IMR-90 (cell line): ENCODE measurements at regions not wholly inside any gene's neighbourhood (a gene's known extent, or its start where the extent isn't known, plus 50 kb on each side); places are given as distances from the start of the nearest gene placed in this dataset.

Experiments
- ATAC-seq: fragments of 200-7000 bp; cut with Tn5 transposase; 2 replicates; pipeline ENCODE4 v1.9.1; 2020; ENCODE audit warnings: low read depth, mild to moderate bottlenecking, moderate library complexity
- BruUV-seq: library from RNA; stranded (reverse); fragments of 400-500 nt; replicated peaks from 2 replicates; lab custom pipeline; 2021; lab: Mats Ljungman, UMichigan
- CTCF ChIA-PET: fragments of 300-600 bp; formaldehyde crosslinking; extraction: SDS; loops from one replicate; lab custom pipeline; 2021; ENCODE audit warnings: antibody characterized with exemption; lab: Yijun Ruan, JAX
- POLR2A ChIA-PET: fragments of 300-600 bp; sonication (Branson Sonifier 250); formaldehyde crosslinking; loops from one replicate; lab custom pipeline; 2022; ENCODE audit warnings: antibody characterized with exemption; ENCODE audit not compliant: unreplicated experiment; lab: Charles Lee
- DNase-seq: peaks from one replicate; pipeline ENCODE4 v3.0.0; 2013
- H2AFZ ChIP-seq: replicated peaks from 2 replicates; pipeline ENCODE3; 2013; ENCODE audit warnings: low read length, mild to moderate bottlenecking; ENCODE audit not compliant: poor library complexity
- H2AK5ac ChIP-seq: 2 replicates; pipeline ENCODE4 v1.6.1; 2013; ENCODE audit warnings: low read depth, low read length, inconsistent platforms
- H2AK9ac ChIP-seq: replicated peaks from 2 replicates; pipeline ENCODE3; 2013; ENCODE audit warnings: mild to moderate bottlenecking, low read depth, low read length, moderate library complexity; ENCODE audit not compliant: poor library complexity
- H2BK120ac ChIP-seq: 2 replicates; pipeline ENCODE4 v1.6.1; 2013; ENCODE audit warnings: low read depth, low read length, inconsistent platforms
- H2BK15ac ChIP-seq: 3 replicates; pipeline ENCODE4 v1.6.1; 2013; ENCODE audit warnings: low read depth, low read length, inconsistent platforms
- H2BK20ac ChIP-seq: 2 replicates; pipeline ENCODE4 v1.6.1; 2013; ENCODE audit warnings: low read depth, mild to moderate bottlenecking, inconsistent platforms, low read length, moderate library complexity
- H2BK5ac ChIP-seq: 2 replicates; pipeline ENCODE4 v1.6.1; 2013; ENCODE audit warnings: mild to moderate bottlenecking, low read depth, low read length, inconsistent platforms; ENCODE audit not compliant: poor library complexity, severe bottlenecking
- H3K14ac ChIP-seq: replicated peaks from 2 replicates; pipeline ENCODE4 v1.6.1; 2013; ENCODE audit warnings: low read depth, low read length, inconsistent platforms
- H3K18ac ChIP-seq: 2 replicates; pipeline ENCODE4 v1.6.1; 2013; ENCODE audit warnings: low read depth, low read length, control low read depth
- H3K23ac ChIP-seq: 2 replicates; pipeline ENCODE4 v1.6.1; 2013; ENCODE audit warnings: low read depth, low read length, inconsistent platforms
- H3K27ac ChIP-seq: 2 replicates; pipeline ENCODE4 v1.5.1; 2013; ENCODE audit warnings: mild to moderate bottlenecking, control low read depth, low read length; ENCODE audit not compliant: insufficient read depth
- H3K27me3 ChIP-seq: 2 replicates; pipeline ENCODE4 v1.6.1; 2013; ENCODE audit warnings: low read length; ENCODE audit not compliant: control insufficient read depth, insufficient read depth
- H3K36me3 ChIP-seq: 2 replicates; pipeline ENCODE4 v1.6.1; 2013; ENCODE audit warnings: low read length, mixed read lengths; ENCODE audit not compliant: control insufficient read depth, insufficient read depth
- H3K4ac ChIP-seq: 2 replicates; pipeline ENCODE4 v1.6.1; 2013; ENCODE audit warnings: low read depth, low read length, inconsistent platforms
- H3K4me1 ChIP-seq: 2 replicates; pipeline ENCODE4 v1.6.1; 2013; ENCODE audit warnings: low read length, mixed read lengths; ENCODE audit not compliant: control insufficient read depth, insufficient read depth
- H3K4me2 ChIP-seq: 2 replicates; pipeline ENCODE4 v1.6.1; 2013; ENCODE audit warnings: low read depth, mild to moderate bottlenecking, control low read depth, low read length, moderate library complexity
- H3K4me3 ChIP-seq: 2 replicates; pipeline ENCODE4 v1.5.1; 2013; ENCODE audit warnings: low read depth, mild to moderate bottlenecking, control low read depth, low read length, moderate library complexity; ENCODE audit not compliant: insufficient read depth
- H3K56ac ChIP-seq: 2 replicates; pipeline ENCODE4 v1.6.1; 2013; ENCODE audit warnings: low read length, inconsistent platforms; ENCODE audit not compliant: insufficient read depth; ENCODE audit errors: extremely low read depth
- H3K79me1 ChIP-seq, 2 experiments: 2 replicates each; pipeline ENCODE4 v1.6.1; 2013; ENCODE audit warnings: low read length in 2 of 2, inconsistent platforms in 1 of 2, low read depth in 1 of 2
- H3K9ac ChIP-seq: 2 replicates; pipeline ENCODE4 v1.6.1; 2013; ENCODE audit warnings: low read depth, low read length, control low read depth
- H3K9me1 ChIP-seq: 2 replicates; pipeline ENCODE4 v1.6.1; 2013; ENCODE audit warnings: low read length, inconsistent platforms; ENCODE audit not compliant: insufficient read depth
- H3K9me3 ChIP-seq: 2 replicates; pipeline ENCODE4 v1.6.1; 2013; ENCODE audit warnings: low read length; ENCODE audit not compliant: control insufficient read depth, insufficient read depth
- H4K20me1 ChIP-seq: 2 replicates; pipeline ENCODE4 v1.6.1; 2013; ENCODE audit warnings: low read length, inconsistent platforms; ENCODE audit not compliant: insufficient read depth
- H4K5ac ChIP-seq: 2 replicates; pipeline ENCODE4 v1.6.1; 2013; ENCODE audit warnings: mild to moderate bottlenecking, low read depth, low read length, control low read depth
- H4K8ac ChIP-seq, 2 experiments: 2 replicates each; pipeline ENCODE4 v1.6.1; 2013; ENCODE audit warnings: low read depth in 2 of 2, low read length in 2 of 2, control low read depth in 1 of 2, inconsistent platforms in 1 of 2
- H4K91ac ChIP-seq: 2 replicates; pipeline ENCODE4 v1.6.1; 2013; ENCODE audit warnings: low read depth, low read length, inconsistent platforms; ENCODE audit not compliant: insufficient read depth
- BHLHE40 ChIP-seq: fragments of 150-350 bp; IDR thresholded peaks from 2 replicates; pipeline ENCODE4 v1.6.1; 2016; ENCODE audit warnings: mild to moderate bottlenecking, low read depth, low read length
- CEBPB ChIP-seq: IDR thresholded peaks from 2 replicates; pipeline ENCODE4 v1.6.1; 2012; ENCODE audit warnings: low read depth, low read length, improper control_type of control experiment
- CHD1 ChIP-seq: IDR thresholded peaks from 2 replicates; pipeline ENCODE4 v1.6.1; 2012; ENCODE audit warnings: low read depth, low read length, improper control_type of control experiment
- FOS ChIP-seq: fragments of 150-350 bp; IDR thresholded peaks from 2 replicates; pipeline ENCODE4 v1.6.1; 2016; ENCODE audit warnings: low read depth, low read length
- MAFK ChIP-seq: IDR thresholded peaks from 2 replicates; pipeline ENCODE4 v1.6.1; 2012; ENCODE audit warnings: low read depth, low read length, improper control_type of control experiment
- MXI1 ChIP-seq: IDR thresholded peaks from 2 replicates; pipeline ENCODE4 v1.6.1; 2012; ENCODE audit warnings: low read depth, mild to moderate bottlenecking, low read length, moderate library complexity, borderline replicate concordance
- NFE2L2 ChIP-seq: fragments of 150-350 bp; IDR thresholded peaks from 2 replicates; pipeline ENCODE4 v1.6.1; 2016; ENCODE audit warnings: low read depth, mild to moderate bottlenecking, low read length
- POLR2A ChIP-seq: IDR thresholded peaks from 2 replicates; pipeline ENCODE4 v1.6.1; 2012; ENCODE audit warnings: mild to moderate bottlenecking, low read depth, low read length
- RAD21 ChIP-seq: IDR thresholded peaks from 2 replicates; pipeline ENCODE4 v1.6.1; 2012; ENCODE audit warnings: low read length, improper control_type of control experiment
- RCOR1 ChIP-seq: IDR thresholded peaks from 2 replicates; pipeline ENCODE4 v1.6.1; 2012; ENCODE audit warnings: mild to moderate bottlenecking, low read length, improper control_type of control experiment; ENCODE audit not compliant: insufficient replicate concordance
- RFX5 ChIP-seq: IDR thresholded peaks from 2 replicates; pipeline ENCODE4 v1.8.0; 2012; ENCODE audit warnings: low read depth, mild to moderate bottlenecking, low read length, moderate library complexity
- SMC3 ChIP-seq: fragments of 150-350 bp; IDR thresholded peaks from 2 replicates; pipeline ENCODE4 v1.6.1; 2016; ENCODE audit warnings: low read depth, mild to moderate bottlenecking, antibody characterized with exemption, low read length, moderate library complexity
- WGBS, 2 experiments: methylation state at CpG; one replicate each; pipeline versions ENCODE4 v1.1.5 to v1.1.7; 2013; ENCODE audit warnings: missing lambda C conversion rate in 2 of 2; ENCODE audit not compliant: insufficient read length in 1 of 2; ENCODE audit errors: extremely low coverage in 2 of 2; 5-methylcytosine and 5-hydroxymethylcytosine counted together
- dilution Hi-C: fragments of 300-500 bp; cut with HindIII; formaldehyde crosslinking; loops from one replicate; pipeline ENCODE4 v1.14.3; 2018; ENCODE audit warnings: low sequenced_read_pairs; ENCODE audit not compliant: unreplicated experiment
- in situ Hi-C: fragments of 300-500 bp; cut with MboI; formaldehyde crosslinking; loops from 3 replicates; pipeline ENCODE4 v1.14.3; 2019; ENCODE audit warnings: low sequenced_read_pairs, inconsistent platforms, mixed read lengths
- intact Hi-C: fragments of 100-400 bp; cut with micrococcal nuclease; formaldehyde crosslinking; loops from 2 replicates; pipeline ENCODE4 v1.10.0; 2022
- TF ChIP-seq, protein P1 (sequence below): fragments of 150-350 bp; IDR thresholded peaks from 2 replicates; pipeline ENCODE4 v1.6.1; 2016; ENCODE audit warnings: low read depth, mild to moderate bottlenecking, low read length, moderate library complexity, borderline replicate concordance
- TF ChIP-seq, protein P2 (sequence below): fragments of 150-350 bp; IDR thresholded peaks from 2 replicates; pipeline ENCODE4 v1.6.1; 2017; ENCODE audit warnings: mild to moderate bottlenecking, antibody characterized with exemption, low read length, low read depth
- TF ChIP-seq, protein P3 (sequence below): conservative IDR thresholded peaks from 2 replicates; pipeline ENCODE4 v1.5.1; 2012; ENCODE audit warnings: mild to moderate bottlenecking, low read depth, low read length, improper control_type of control experiment

DNA sequence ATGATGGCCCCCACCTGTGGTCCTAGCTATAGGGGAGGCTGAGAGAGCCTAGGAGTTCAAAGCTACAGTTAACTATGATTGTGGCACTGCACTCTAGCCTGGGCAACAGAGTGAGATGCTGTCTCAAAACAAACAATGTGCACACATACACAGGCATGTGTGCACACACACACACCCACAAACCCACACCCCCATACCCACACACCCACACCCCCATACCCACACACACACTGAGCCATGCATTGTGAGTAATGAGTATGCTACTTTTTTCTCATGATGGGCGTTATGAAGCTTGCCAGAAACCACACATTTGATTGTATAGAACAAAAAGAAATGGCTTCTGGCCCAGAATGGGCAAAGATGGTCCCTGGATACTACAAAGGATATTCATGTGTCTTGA, 691.1 kb downstream of the SLC4A3 start:
- DNase-seq (no peak), ATAC-seq (no peak)
- Histone ChIP-seq H2BK20ac (no peak overlapping the region), H3K14ac (no peak overlapping the region), H3K9me3 (no peaks in the 10 kb centered on the region), H2AFZ (no peak overlapping the region), H4K8ac (no peak overlapping the region), H3K4ac (no peak overlapping the region), H2AK5ac (no peak overlapping the region), H3K4me2 (no peak overlapping the region), H3K36me3 (no peaks in the 10 kb centered on the region), H3K9me1 (no peaks in the 10 kb centered on the region; the same call in 1 of the 2 replicates), H3K18ac (no peak overlapping the region), H2BK120ac (no peak overlapping the region), H3K56ac (no peak overlapping the region), H2AK9ac (no peak overlapping the region), H3K4me3 (no peak overlapping the region), H3K4me1 (no peaks in the 10 kb centered on the region), H2BK15ac (no peak overlapping the region), H3K23ac (no peak overlapping the region), H4K20me1 (no peaks in the 10 kb centered on the region), H3K79me1 (no peaks in the 10 kb centered on the region), H3K27ac (no peak overlapping the region), H4K91ac (no peak overlapping the region), H2BK5ac (no peak overlapping the region), H3K9ac (no peak overlapping the region), H3K27me3 (no peaks in the 10 kb centered on the region), H4K5ac (no peak overlapping the region)
- POLR2A ChIA-PET, result no interaction called here
- no CpG with 5 or more reads among the region's 1 CpG for WGBS, 2 experiments
- BruUV-seq, result no TSS peak
- dilution Hi-C loops (no loop called here), intact Hi-C loops (no loop called here), in situ Hi-C loops (no loop called here)
- TF ChIP-seq MAFK (no peak), FOS (no peak), RFX5 (no peak), CHD1 (no peak), SMC3 (no peak), RCOR1 (no peak), CEBPB (no peak), BHLHE40 (no peak), MXI1 (no peak), NFE2L2 (no peak), POLR2A (no peak), RAD21 (no peak)
- TF ChIP-seq, protein P1, sequence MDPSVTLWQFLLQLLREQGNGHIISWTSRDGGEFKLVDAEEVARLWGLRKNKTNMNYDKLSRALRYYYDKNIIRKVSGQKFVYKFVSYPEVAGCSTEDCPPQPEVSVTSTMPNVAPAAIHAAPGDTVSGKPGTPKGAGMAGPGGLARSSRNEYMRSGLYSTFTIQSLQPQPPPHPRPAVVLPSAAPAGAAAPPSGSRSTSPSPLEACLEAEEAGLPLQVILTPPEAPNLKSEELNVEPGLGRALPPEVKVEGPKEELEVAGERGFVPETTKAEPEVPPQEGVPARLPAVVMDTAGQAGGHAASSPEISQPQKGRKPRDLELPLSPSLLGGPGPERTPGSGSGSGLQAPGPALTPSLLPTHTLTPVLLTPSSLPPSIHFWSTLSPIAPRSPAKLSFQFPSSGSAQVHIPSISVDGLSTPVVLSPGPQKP, result no peak
- TF ChIP-seq, protein P2, sequence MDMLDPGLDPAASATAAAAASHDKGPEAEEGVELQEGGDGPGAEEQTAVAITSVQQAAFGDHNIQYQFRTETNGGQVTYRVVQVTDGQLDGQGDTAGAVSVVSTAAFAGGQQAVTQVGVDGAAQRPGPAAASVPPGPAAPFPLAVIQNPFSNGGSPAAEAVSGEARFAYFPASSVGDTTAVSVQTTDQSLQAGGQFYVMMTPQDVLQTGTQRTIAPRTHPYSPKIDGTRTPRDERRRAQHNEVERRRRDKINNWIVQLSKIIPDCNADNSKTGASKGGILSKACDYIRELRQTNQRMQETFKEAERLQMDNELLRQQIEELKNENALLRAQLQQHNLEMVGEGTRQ, result no peak
- TF ChIP-seq, protein P3, sequence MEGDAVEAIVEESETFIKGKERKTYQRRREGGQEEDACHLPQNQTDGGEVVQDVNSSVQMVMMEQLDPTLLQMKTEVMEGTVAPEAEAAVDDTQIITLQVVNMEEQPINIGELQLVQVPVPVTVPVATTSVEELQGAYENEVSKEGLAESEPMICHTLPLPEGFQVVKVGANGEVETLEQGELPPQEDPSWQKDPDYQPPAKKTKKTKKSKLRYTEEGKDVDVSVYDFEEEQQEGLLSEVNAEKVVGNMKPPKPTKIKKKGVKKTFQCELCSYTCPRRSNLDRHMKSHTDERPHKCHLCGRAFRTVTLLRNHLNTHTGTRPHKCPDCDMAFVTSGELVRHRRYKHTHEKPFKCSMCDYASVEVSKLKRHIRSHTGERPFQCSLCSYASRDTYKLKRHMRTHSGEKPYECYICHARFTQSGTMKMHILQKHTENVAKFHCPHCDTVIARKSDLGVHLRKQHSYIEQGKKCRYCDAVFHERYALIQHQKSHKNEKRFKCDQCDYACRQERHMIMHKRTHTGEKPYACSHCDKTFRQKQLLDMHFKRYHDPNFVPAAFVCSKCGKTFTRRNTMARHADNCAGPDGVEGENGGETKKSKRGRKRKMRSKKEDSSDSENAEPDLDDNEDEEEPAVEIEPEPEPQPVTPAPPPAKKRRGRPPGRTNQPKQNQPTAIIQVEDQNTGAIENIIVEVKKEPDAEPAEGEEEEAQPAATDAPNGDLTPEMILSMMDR, result no peak
- CTCF ChIA-PET, result no interaction called here
